GM12801 (cell line): ENCODE measurements at regions not wholly inside any gene's neighbourhood (a gene's known extent, or its start where the extent isn't known, plus 50 kb on each side); places are given as distances from the start of the nearest gene placed in this dataset.

Experiments
- TF ChIP-seq, protein P1 (sequence below): IDR thresholded peaks from one replicate; pipeline ENCODE4 v1.5.1; 2011; ENCODE audit warnings: control low read depth; ENCODE audit not compliant: insufficient read length; ENCODE audit errors: extremely low read depth

DNA sequence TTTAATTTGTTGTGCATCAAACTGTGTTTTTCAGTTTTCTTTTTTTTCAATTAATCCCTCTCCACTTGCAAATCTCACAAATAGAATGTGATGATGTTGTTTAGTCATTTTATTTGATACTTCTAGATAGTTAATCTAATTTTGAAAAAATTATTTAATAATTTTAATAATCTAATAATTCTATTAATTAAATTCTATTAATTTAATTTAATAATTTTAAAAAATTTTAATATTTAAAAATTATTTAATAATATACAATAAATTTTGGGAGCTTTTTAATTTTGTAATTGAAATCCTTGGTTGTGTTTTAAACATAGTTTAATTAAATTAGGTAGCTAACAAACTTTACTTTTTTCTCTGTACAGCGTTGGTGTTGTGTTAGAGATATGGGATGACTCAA lies 393.8 kb downstream of the OLFM4 start:
- TF ChIP-seq, protein P1, sequence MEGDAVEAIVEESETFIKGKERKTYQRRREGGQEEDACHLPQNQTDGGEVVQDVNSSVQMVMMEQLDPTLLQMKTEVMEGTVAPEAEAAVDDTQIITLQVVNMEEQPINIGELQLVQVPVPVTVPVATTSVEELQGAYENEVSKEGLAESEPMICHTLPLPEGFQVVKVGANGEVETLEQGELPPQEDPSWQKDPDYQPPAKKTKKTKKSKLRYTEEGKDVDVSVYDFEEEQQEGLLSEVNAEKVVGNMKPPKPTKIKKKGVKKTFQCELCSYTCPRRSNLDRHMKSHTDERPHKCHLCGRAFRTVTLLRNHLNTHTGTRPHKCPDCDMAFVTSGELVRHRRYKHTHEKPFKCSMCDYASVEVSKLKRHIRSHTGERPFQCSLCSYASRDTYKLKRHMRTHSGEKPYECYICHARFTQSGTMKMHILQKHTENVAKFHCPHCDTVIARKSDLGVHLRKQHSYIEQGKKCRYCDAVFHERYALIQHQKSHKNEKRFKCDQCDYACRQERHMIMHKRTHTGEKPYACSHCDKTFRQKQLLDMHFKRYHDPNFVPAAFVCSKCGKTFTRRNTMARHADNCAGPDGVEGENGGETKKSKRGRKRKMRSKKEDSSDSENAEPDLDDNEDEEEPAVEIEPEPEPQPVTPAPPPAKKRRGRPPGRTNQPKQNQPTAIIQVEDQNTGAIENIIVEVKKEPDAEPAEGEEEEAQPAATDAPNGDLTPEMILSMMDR: no peak

DNA sequence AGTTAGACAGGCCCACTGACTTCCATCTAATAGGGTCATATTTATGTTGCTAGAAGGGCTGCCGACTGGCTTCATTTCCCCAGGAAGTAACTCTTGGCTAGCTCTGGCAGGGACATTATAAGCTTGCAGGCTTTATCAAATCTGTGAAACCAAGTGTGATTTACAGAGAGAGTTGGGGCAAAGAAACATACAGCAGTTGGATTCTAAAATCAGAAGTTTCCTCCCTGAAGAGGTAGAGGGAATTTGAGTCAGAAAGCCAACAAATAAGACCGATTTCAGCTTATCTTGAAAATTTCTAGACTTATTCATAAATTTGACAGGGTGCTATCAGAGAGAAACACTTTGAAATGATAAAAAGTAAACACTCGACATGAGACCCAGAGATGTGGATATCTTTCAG lies 407.8 kb downstream of the OLFM4 start:
- TF ChIP-seq, protein P1: no peak

DNA sequence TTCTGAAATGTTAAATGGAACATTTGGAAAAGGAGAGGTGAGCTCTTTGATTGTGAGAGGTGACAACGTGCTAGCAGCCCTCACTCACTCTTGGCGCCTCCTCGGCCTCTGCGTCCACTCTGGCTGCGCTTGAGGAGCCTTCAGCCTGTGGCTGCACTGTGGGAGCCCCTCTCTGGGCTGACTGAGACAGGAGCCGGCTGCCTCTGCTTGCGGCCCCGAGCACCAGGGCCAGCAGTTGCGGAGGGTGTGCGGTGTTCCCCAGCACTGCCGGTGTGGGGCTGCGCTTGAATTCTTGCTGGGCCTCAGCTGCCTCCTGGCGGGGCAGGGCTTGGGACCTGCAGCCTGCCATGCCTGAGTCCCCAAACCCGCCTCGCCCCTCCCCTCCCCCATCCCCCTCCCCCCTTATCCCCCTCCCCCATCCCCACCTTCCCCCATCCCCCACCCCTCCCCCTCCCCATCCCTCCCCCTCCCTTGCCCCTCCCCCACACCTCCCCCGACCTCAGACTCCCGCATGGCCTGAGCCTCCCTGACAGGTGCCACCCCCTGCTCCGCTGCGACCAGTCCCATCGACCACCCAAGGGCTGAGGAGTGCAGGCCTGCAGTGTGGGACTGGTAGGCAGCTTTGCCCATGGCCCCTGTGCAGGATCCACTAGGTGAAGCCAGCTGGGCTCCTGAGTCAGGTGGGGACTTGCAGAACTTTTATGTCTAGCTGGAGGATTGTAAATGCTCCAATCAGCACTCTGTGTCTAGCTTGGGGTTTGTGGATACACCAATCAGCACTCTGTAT lies 411.0 kb downstream of the OLFM4 start:
- TF ChIP-seq, protein P1: no peak

DNA sequence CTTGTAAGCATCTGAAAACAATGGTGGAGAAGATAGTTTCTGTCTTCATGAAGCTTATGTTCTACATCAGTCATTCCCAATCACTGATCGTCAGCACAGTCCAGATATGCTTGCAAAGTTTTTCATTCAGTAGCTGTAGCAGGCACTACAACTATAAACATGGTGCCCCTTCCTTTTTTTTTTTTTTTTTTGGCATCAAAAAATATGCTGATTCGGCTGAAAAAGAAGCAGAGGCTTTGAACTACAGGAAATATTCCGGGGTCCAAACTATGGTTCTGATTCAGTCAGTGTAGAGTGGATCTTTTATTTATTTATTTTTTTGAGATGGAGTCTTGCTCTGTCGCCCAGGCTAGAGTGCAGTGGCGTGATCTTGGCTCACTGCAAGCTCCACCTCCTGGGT lies 414.4 kb downstream of the OLFM4 start:
- TF ChIP-seq, protein P1: no peak

DNA sequence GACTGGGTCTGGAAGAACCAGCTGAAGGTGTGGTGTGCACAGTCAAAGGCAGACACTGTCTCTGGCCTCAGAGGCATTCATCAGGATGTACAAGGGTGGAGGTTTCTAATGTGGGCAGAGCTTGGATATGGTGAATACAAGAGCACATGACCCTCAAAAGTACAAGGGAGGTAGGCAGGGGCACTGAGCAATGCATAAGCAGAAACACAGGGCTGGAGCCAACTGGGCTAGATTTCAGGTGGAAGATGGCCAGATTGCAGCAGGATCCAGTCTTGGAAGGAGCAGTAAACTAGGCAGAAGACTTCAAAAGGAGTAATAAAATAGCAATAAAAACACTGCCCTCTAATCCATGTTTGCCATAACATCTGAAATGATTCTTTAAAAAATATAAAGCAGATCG lies 417.1 kb downstream of the OLFM4 start:
- TF ChIP-seq, protein P1: no peak

DNA sequence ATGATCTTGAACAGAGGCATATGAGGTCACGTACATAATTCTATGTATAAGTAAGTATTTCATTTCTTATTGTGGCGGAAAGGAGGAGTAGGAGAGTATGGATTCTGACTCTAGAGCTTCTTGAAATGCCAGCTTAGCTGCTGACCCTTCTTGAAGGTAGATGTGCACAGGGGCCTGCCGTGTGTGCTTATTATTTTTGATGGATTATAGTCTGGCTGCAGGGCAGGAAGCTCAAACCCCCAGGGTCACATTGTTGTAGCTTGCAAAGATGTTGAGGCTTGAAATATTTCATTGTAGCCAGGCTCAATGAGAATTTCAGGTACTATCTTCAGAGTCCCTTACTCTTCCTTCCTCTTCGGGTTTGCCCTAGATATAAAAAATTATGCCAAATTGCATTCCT lies 418.8 kb downstream of the OLFM4 start:
- TF ChIP-seq, protein P1: no peak

DNA sequence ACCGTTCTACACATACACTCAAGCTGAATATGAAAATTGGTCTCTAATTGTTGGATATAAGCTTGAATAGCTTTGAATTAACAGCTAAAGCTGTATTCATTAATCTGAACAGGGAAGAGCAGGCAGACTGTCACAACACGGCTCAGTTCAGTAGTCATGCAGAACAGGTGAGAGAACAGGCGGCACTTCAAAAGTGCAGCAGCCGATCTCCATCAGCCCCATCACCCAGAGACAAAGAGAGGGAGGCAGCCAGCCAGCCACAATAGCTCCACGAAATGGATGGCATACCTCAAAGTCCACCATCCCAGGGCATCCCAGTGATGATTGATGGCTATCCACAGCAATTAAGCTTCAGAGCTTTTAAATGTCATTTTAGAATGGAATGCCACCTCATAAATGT lies 419.2 kb downstream of the OLFM4 start:
- TF ChIP-seq, protein P1: no peak

DNA sequence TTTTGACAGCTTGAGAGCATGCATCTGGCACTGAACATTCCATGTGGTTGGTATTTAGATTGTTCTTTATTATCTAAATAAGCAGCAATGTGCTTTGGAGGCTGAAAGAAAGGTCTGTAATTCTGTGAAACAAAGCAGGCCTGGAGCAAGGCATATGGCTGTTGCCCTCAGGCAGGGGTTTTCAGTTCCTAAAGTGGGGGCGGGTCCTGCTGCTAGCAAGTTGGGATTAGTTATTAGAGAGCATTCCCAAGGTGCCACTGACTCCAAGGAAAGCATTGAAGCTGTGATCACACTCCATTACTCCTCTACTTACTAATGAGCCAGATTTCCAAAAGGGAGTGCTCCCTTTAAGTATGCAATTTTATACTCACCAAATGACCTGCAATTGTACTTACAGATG lies 432.2 kb downstream of the OLFM4 start:
- TF ChIP-seq, protein P1: no peak
